LHCN-M2 (cell line): ENCODE measurements at regions not wholly inside any gene's neighbourhood (a gene's known extent, or its start where the extent isn't known, plus 50 kb on each side); places are given as distances from the start of the nearest gene placed in this dataset.

ENCODE experiments used
- DNase-seq: peaks from one replicate; pipeline ENCODE4 v3.0.0-alpha.2; 2012; ENCODE audit warnings: low read depth

DNA sequence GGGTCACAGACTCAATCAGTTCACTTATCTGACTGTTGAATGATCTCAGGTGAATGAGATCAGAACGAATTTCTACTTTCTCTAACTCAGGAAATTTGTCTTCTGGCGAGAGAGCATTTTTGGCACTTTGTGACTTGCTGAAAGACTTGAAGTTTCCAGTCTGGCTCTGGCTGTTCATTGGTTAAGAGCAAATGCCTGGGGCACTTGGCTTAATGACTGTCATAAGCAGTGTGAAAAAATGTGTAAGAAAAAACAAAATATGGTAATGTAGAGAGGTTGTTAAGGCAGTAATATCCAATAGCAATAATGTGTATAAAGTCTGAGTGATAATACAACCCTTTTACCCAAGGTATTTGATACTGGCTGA is 71.3 kb upstream of the PGRMC2 start:
- no peak for DNase-seq

DNA sequence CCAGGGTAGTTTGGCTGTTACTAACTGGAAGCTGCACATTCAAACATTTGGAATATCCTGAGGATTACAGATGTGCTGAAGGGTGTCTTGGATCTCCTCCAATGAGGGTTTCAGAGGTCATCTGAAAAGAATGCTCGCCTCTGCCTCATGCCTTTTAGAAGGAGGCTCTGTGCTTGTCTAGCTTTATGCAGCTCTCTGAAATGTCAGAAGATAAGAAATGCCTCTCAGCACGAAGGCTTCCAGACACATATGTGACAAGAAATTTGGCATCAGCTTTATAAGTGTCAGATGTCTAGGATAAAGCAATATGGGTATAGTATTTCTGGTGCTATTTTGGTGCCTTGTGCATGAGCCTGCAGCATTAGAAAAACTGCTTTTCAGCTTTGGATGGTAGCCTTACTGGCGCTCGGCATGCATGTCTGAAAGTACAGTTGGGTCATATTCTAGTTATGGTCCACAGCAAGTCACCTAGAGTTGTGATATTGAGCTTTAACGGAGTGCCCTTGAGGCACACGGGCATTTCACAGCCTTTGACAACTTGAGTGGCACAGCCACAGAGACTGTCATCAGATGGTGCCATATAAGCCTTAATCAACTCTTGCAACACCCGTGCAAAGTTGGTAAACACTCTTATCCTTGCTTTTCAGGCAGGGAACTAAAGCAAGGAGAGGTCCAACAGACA is 70.8 kb upstream of the PGRMC2 start:
- peak; percentile 79 for DNase-seq

DNA sequence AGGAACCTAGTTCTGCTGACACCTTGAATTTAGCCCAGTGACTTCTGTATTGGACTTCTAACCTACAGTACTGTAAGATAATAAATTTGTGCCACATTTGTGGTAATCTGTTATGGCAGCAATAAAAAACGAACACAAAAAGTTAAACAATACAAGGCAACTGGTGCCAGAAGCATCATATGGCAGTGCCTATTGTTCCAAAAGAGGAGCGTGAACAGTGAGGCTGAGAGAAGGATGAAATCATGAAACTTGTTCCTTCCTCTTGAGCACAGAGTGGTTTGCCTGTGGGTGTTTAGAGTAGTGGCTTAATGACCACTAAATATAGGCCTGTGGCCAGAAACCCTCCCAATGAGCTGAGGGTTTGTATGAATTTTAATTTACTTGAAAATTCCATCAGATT is 69.7 kb upstream of the PGRMC2 start:
- DNase-seq: no peak

DNA sequence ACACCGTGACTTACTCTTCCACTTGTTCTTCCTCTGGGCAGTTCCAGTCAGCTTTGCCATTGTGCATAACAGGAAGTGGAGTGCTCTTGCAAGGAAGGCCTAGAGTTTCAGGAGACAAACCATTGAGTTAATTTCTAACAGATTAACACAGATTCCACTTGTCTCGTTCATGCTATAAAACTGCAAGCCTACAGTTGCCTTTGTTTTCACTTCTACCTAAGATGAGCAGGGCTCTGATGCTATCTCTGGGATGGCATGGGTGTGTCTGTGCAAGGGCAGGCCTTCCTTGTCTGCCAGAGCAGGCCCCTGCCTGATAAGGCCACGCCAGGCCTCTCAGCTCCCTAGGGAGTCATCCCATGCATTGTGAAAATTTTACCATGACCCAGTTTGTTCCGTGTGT is 67.7 kb upstream of the PGRMC2 start:
- no peak for DNase-seq

DNA sequence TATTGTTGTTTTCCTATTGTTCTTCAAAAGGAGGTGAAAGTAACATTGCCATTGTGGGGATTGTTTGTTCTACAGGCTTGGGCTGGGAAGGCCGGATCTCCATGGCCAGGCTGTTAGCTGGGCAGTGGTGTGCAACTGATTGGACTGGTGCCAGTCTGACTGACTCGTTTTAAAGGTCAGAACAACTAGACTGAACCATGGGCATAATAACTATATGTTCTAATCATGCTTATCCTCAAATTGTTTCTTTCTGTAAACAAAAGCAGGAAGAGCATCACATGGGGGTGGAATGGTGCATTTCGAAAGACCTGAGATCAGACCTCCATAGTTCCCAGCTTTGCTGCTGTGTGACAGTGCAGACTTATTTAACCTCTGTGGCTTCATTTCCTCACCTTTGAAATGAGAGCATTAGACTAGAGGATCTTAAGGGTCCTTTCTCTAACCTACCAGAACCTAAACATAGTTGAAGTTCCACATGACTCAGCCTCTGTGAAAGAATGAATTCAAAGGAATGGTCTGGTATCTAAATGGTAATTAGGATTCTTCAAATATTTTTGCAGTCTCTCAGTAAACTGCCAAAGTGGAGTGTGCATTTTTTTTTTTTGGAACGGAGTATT is 66.7 kb upstream of the PGRMC2 start:
- peak; percentile 87 for DNase-seq

DNA sequence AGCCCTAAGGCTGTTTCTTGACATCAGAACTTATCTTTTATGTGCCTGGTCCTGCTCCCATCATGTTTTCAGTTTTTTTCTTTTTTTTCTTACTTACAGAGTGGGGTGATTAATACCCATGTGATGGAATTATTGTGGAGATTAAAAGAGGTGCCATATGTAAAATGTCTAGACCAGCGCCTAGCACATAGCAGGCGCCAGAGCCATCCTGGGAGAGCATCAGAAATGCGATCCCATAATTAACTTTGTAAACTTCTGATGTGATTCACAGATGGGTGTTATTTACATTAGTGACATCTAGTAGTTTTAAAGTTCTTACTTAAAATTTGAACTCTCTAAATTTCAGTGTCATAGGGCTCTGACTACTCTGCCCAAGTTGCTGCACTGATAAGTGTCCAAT is 66.2 kb upstream of the PGRMC2 start:
- DNase-seq: no peak

DNA sequence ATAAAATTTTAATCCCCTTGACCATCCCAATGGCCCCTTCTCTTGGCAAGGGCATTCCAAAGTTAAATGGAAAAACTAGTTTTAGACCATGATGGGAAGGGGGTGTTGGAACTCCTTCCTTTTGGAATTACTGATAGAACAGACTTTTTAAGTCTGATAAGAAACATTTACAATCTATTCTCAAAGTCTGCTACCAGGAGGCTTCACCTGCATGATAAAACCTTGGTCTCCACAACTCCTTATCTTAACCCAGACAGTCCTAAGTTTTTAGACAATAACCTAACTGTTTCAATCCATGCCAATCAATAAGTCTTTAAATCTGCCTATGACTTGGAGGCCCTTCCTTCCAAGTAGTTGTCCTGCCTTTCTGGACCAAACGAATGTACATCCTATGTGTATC is 63.9 kb upstream of the PGRMC2 start:
- no peak for DNase-seq

DNA sequence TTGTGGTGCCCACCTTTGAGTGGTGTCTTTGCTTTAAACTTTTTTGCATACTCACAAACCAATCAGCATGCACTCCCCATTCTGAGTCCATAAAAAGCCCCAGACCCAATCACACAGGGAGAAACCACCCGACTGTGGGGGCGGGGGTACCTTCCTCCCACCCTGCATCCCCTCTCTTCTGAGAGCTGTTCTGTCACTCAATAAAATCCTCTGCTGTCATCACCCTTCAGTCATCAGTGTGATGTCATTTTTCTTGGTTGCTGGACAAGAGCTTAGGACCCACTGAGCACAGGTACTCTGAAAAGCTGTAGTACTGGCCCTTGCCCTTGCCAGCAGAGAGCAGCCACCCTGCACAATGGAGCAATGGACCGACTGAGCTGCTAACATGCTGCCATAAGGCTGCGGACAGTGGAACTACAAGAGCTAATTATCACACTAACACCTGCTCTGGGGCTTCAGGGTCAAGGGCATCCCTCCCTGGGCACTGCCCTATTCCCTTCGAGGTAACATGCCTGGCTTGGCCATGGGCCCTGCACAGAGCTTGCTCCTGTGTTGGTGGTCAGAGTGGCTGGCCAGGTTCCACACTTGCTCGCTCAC is 62.9 kb upstream of the PGRMC2 start:
- no peak for DNase-seq

DNA sequence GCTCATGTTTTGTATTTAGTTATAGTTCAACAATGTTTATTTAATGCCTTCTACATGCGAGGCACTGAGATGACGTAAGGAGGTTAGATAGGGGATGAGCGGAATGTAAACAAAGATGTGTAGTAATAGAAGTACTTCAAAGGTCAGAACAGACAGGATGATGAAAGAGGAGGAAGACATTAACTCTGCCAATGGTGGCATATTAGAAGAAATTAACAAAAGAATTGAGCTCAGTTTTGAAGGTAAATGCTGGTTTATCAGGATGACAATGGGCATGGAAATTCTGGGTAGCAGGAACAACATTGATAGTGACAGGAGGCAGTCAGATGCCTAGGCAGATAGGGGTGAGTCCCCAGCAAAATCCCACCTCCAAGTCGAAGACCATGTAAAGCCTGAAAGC is 62.3 kb upstream of the PGRMC2 start:
- peak; percentile 60 for DNase-seq

DNA sequence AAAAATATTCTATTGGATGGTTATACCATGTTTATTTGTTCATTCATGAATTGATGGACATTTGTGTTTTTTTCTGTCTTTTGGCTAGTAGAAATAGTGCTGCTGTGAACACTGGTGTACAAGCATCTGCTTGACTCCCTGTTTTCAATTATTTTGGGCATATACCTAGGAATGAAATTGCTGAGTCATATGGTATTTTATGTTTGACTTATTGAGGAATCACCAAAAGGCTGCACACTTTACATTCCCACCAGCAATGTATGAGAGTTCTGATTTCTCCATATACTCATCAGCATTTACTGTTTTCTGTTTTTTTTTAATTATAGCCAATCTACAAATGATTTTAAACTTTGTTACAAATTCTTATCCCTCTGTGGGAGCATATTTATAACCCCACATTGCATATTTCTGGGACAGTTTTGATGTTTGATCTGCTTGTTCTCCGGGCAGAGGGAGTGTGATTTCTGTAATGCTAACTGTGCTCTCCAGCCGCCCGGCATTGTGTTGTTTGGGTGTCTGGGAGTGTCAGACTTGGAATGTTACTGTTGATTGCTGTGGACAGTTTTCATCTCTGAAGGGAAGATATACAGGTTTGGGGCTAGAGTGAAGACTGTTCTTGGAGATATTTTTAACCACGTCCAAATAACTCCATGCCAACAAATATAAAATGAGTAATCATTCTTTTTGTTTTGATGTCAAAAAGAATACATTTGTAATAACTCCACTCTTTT is 60.5 kb upstream of the PGRMC2 start:
- DNase-seq: peak; percentile 50

DNA sequence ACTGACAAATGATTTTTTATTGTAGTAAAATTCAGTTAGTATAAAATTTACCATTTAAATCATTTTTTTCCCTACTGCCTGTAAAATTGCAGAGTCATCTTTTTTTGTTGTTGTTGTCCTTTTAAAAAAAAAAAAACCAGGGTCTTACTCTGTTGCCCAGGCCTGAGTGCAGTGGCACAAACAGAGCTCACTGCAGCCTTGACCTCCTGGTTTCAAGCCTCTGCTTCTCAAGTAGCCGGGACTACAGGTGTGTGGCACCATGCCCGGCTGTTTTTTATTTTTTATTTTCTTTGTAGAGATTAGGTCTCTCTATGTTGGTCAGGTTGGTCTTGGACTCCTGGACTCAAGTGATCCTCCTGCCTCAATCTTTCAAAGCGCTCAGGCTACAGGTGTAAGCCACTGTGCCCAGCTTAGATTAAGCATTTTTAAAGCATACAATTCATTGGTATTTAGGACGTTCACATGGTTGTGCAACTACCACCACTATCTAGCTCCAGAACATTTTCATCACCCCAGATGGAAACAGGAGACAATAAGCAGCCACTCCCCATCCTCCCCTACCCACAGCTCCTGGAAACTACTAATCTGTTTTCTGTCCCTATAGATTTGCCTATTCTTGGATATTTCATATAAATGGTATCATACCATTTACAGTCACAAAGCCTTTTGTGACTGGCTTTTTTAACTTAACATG is 59.7 kb upstream of the PGRMC2 start:
- DNase-seq: peak; percentile 30

DNA sequence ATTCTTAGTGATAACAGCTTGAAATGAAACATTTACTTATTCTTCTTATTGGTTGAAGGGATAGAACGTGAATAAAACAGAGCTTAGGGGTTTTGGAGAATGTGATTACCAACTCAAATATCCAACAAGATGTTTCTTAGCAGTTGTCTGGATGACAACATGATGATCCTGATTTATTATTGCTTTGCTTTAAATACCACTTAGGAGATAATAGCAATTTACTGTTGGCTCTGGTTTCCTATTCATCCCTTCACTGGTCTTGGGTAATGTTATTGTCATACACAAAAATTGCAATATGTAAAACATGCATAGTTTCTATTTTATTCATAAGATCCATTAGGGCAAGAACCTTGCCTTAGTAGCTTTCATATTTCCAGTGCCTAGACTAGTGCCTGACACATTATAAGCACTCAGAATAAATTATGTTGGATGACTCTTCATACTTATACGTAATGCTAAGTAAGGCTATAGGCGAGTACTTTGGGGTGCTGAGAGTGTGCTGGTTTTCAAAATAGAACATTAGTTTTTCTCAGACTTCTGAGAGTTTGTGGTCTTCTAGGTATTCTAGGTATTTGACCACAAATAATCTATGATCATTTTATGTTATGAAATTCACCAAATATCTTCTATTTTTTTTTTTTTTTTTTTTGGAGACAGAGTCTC is 58.6 kb upstream of the PGRMC2 start:
- DNase-seq: no peak

DNA sequence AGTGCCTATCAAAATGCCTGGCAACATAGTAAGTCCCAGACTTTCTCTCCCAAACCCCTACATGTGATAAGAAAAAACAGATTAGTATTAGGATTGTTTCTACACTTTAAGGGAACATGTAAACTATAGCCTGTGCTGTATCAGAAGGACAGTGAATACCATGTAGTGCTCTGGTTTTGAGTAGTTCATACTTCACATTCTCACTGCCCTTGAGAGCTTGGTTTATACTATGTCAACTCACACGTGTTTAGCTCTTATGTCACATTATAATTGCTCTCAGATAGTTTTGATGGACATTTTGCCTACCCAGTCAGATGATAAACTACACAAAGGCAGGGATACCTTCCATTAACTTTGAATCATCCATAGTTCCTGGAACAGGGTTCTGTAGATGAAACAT is 58.0 kb upstream of the PGRMC2 start:
- no peak for DNase-seq

DNA sequence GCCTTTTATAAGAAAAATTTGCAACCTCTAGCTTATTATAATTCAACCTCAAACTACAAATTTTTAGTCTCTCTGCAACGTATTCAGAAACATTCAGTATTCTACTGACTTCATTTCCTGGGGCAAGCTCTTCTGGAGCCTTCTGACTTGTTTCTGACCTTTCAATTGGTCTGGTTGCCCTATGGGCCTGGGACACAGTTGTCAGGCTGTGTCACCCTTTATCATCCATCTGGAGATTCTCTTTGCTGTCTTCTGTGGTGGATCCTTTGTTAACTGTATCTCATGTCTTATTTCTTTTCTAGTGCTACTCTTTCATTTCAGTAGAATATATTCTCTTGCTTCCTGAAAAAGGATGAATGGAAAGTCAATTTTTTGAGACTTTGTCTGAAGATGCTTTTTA is 55.1 kb upstream of the PGRMC2 start:
- no peak for DNase-seq

DNA sequence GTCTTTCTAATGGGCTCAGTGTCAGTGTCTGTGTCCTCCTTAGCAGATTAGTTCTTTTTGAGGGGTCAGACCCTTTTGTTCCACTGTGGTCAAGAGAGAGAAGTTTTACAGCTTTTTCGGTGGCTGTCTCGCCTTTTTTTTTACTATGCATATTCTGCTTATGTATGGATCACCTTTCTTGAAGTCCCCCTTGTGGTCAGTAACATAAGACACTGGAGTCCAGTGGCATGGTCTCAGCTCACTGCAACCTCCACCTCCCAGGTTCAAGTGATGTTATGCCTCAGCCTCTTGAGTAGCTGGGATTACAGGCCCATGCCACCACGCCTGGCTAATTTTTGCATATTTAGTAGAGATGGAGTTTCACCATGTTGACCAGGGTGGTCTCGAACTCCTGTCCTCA is 54.0 kb upstream of the PGRMC2 start:
- no peak for DNase-seq

DNA sequence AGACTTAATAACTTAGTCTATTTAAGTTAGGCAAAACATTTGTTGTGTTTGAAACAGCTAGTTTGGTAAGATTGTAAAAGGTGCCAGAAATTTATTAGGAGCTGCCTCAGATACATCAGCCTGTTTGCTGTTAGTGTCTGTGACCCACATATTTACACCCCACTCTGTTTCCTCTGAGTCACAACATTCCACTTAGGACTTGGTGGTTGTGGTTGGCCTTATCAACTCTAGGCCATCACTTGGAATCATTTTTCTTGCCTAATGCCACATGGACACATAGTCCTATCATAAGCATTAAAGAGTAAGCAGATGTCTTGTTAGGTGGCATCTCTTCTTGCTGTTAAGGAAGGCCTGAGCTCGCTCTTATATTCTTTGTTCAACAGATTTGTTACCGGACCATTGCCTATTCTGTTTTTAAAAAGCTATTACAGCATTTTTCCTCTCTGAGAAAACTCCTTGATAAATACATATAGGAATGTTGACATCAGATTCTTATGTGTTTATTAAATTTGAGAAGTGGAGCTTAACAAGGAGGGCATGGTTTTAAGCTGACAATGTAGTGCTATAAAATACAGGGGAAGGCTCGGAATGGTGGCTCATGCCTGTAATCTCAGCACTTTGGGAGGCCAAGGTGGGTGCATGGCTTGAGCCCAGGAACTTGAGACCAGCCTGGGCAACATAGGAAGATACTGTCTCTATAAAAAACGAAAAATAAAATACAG is 51.2 kb upstream of the PGRMC2 start:
- peak; percentile 93 for DNase-seq

DNA sequence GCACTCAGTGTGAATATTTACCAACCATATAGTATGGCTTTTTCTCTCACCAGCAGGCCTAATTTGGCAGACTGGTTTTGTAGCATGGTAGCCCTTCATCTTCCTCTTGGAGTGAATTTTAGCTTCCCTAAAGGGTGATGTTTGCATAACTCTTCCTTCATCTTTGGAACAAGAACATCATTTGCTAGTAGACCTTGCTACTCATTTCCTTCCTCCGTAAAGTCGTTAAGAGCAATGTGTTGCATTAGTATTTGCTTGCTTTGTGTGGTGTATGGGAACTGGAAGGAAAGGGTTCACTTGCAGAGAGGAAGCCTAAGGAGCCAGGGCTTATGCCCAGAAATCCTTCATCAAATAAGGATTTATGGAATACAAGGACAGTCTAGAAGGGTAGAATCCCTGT is 50.2 kb upstream of the PGRMC2 start:
- DNase-seq: no peak
